SJCRH30 (cell line): ENCODE measurements at regions not wholly inside any gene's neighbourhood (a gene's known extent, or its start where the extent isn't known, plus 50 kb on each side); places are given as distances from the start of the nearest gene placed in this dataset.
A peak's percentile ranks its signal among the peaks of the same experiment; 100 is the strongest.
"Not testable (repeated sequence)": the region's sequence is repeated elsewhere in the genome, so short reads cannot be mapped to it uniquely, and the experiment has no call there.

Source experiments
- DNase-seq, 2 experiments: peaks; one replicate each; pipeline ENCODE4 v3.0.0-alpha.2; 2015 to 2020
- H3K27ac ChIP-seq: fragments of 250-450 bp; sonication (Bioruptor Pico); 2 replicates; pipeline ENCODE4 v1.5.1; 2020; ENCODE audit warnings: mild to moderate bottlenecking, moderate library complexity
- H3K27me3 ChIP-seq: fragments of 250-450 bp; sonication (Bioruptor Pico); 2 replicates; pipeline ENCODE4 v1.5.1; 2020; ENCODE audit warnings: mild to moderate bottlenecking, moderate library complexity
- H3K36me3 ChIP-seq: fragments of 250-450 bp; sonication (Bioruptor Pico); 2 replicates; pipeline ENCODE4 v1.5.1; 2020; ENCODE audit warnings: mild to moderate bottlenecking, moderate library complexity
- H3K4me1 ChIP-seq: fragments of 250-450 bp; sonication (Bioruptor Pico); 2 replicates; pipeline ENCODE4 v1.5.1; 2020; ENCODE audit warnings: mild to moderate bottlenecking, moderate library complexity
- H3K4me3 ChIP-seq: fragments of 250-450 bp; sonication (Bioruptor Pico); 2 replicates; pipeline ENCODE4 v1.5.1; 2020; ENCODE audit warnings: mild to moderate bottlenecking, moderate library complexity
- H3K9me3 ChIP-seq: fragments of 250-450 bp; sonication (Bioruptor Pico); replicated peaks from 2 replicates; pipeline ENCODE4 v1.5.1; 2020; ENCODE audit warnings: mild to moderate bottlenecking, moderate library complexity

- H3K36me3 ChIP-seq: no peaks in the 10 kb centered on the region
- H3K9me3 ChIP-seq: no peaks in the 10 kb centered on the region; the same call in 1 of the 2 replicates
- no peak overlapping the region for H3K27ac ChIP-seq
- H3K4me3 ChIP-seq: no peak overlapping the region
- H3K4me1 ChIP-seq: no peaks in the 10 kb centered on the region
- no peaks in the 10 kb centered on the region for H3K27me3 ChIP-seq
- no peak for DNase-seq
These were observed 784.9 kb downstream of the EPHA4 start for GRCh38 chr2:220787251-220787650.

DNA sequence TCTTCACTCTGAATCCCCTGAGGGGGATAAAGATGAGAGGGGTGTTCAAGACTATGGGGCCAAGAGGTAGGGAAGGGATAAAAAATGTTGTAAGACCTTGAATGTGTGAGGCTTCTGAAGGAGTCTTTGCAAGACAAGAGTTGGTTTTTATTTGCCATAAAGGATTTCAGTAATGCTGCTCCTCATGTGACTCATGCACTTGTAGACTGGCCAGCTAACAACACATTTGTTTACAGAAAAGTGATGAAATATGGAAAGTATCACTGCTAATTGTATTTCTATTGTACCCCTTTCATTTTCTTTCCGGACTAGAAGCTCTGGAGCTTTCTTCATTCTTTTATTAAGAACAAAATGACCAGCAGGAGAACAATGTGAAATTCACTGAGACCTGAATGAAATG is 782.1 kb downstream of the EPHA4 start:
- Histone ChIP-seq H3K4me3 (no peak overlapping the region), H3K27ac (no peak overlapping the region), H3K27me3 (no peaks in the 10 kb centered on the region), H3K4me1 (no peaks in the 10 kb centered on the region), H3K36me3 (no peaks in the 10 kb centered on the region), H3K9me3 (no peaks in the 10 kb centered on the region; the same call in 1 of the 2 replicates)
- DNase-seq: no peak

GRCh38 chr2:220795705-220796104 is 776.4 kb downstream of the EPHA4 start:
- no peak for DNase-seq

DNA sequence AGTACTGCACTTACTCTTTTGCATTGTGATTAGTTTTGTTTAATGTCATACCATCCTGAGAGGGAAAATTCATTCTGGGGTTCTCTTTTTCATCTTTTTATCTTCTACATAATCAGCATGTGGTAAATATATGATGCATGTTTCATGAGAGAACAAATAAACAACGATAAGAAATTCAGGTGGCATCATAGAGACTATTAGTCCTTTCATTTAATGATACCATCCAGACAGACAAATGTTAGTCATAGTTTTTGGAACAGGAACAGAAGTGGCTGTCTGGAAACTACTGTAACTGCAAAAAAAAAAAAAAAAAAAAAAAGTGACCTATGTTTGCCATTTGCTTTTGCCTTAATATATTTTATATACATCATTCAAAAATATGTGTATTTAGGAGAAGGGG is 761.0 kb downstream of the EPHA4 start:
- H3K4me3 ChIP-seq: no peak overlapping the region
- no peaks in the 10 kb centered on the region for H3K4me1 ChIP-seq
- DNase-seq: no peak
- H3K27me3 ChIP-seq: no peaks in the 10 kb centered on the region
- no peaks in the 10 kb centered on the region for H3K9me3 ChIP-seq
- no peaks in the 10 kb centered on the region for H3K36me3 ChIP-seq
- H3K27ac ChIP-seq: no peak overlapping the region

More at GRCh38 chr2:220795705-220796104, 776.4 kb downstream of the EPHA4 start:
- Histone ChIP-seq H3K4me3 (no peak overlapping the region), H3K27me3 (no peaks in the 10 kb centered on the region), H3K9me3 (no peaks in the 10 kb centered on the region), H3K27ac (no peak overlapping the region), H3K36me3 (no peaks in the 10 kb centered on the region), H3K4me1 (no peaks in the 10 kb centered on the region)

DNA sequence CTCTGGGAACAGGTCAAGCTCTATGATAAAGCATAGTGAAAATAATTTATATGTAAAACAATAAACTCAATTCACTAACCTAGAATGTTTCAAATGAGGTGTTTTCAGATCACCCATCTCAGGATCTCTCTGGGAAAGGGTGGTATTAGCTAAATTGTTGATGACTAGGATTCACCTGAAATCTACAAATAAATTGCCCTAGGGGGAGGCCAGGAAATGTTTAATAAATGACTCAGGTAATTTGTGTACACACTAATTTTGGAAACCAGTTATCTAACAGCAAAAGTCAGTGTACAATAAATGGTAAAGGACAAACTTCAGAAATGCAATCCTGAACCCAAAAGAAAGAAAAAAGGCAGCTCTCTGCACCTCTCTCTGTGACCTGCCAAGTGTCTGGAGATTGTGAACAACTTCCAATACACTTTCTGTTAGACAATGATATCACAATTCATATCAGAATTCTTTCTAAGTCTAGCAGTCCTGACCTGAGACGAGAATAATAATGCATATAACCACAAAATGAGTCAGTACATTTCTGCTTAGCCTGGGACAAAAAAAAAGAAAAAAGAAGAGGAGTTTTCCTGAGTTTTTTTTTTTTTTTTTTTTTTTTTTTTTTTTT is 760.0 kb downstream of the EPHA4 start:
- Histone ChIP-seq H3K36me3 (no peaks in the 10 kb centered on the region), H3K4me1 (no peaks in the 10 kb centered on the region), H3K27me3 (no peaks in the 10 kb centered on the region), H3K9me3 (no peaks in the 10 kb centered on the region), H3K27ac (no peak overlapping the region), H3K4me3 (no peak overlapping the region)
- no peak for DNase-seq

DNA sequence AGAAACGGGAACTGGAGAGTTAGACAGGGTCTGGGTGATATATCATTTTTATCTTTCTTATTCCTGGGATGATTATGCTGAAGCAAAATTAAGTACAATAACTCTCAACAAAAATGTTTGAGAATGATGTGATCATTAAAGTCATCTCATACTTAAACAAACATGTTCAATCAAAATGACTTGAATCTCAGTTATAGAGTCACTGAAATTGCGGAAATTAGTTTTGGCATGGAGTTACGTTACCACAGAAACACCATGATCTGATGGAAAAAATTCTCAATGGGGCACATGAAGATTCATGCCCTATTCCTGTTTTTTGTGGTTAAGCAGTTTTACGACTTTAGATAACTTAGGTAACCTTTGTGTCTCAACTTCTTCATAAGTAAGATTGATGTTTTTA is 757.7 kb downstream of the EPHA4 start:
- no peaks in the 10 kb centered on the region for H3K27me3 ChIP-seq
- H3K36me3 ChIP-seq: no peaks in the 10 kb centered on the region
- H3K4me1 ChIP-seq: no peaks in the 10 kb centered on the region
- no peak for DNase-seq
- H3K4me3 ChIP-seq: no peak overlapping the region
- no peaks in the 10 kb centered on the region for H3K9me3 ChIP-seq
- no peak overlapping the region for H3K27ac ChIP-seq

DNA sequence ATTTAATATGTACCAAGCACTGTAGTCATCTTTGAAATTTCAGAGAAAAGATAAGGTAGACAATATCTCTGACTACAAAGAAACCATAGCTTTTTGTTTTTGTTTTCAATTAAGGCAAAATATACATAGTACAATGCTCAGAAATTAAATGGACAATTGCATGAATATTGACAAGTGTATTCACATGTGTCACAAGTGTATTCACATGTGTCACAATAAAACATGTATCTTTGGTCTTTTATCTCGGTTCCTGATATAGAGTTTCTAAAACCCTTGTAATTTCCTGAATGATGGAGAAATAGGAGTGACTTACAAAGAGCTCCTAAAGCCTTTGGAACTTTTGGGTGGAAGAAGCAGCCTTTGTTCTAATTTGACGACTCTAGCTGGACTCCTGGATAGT is 756.4 kb downstream of the EPHA4 start:
- no peak overlapping the region for H3K27ac ChIP-seq
- no peak for DNase-seq
- H3K27me3 ChIP-seq: no peaks in the 10 kb centered on the region
- no peaks in the 10 kb centered on the region for H3K36me3 ChIP-seq
- H3K4me3 ChIP-seq: no peak overlapping the region
- H3K4me1 ChIP-seq: no peaks in the 10 kb centered on the region
- H3K9me3 ChIP-seq: no peaks in the 10 kb centered on the region

- no peak overlapping the region for H3K27ac ChIP-seq
- no peak overlapping the region for H3K4me3 ChIP-seq
- H3K36me3 ChIP-seq: no peaks in the 10 kb centered on the region
- no peaks in the 10 kb centered on the region for H3K4me1 ChIP-seq
- no peaks in the 10 kb centered on the region for H3K9me3 ChIP-seq
- no peak for DNase-seq
- H3K27me3 ChIP-seq: no peaks in the 10 kb centered on the region
These were observed 750.4 kb downstream of the EPHA4 start for GRCh38 chr2:220821683-220822082.

DNA sequence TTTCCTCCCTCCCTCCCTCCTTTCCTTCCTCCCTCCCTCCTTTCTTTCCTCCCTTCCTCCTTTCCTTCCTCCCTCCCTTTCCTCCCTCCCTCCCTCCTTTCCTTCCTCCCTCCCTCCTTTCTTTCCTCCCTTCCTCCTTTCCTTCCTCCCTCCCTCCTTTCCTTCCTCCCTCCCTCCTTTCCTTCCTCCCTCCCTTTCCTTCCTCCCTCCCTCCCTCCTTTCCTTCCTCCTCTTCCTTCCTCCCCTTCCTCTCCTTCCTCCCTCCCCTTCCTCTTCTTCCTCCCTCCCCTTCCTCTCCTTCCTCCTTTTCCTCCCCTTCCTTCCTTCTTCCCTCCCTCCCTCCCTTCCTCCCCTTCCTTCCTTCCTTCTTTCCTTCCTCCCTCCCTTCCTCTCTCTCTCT is 748.5 kb downstream of the EPHA4 start:
- DNase-seq, H3K27me3 ChIP-seq, H3K4me1 ChIP-seq, H3K27ac ChIP-seq, H3K4me3 ChIP-seq, H3K36me3 ChIP-seq, H3K9me3 ChIP-seq: not testable (repeated sequence)

DNA sequence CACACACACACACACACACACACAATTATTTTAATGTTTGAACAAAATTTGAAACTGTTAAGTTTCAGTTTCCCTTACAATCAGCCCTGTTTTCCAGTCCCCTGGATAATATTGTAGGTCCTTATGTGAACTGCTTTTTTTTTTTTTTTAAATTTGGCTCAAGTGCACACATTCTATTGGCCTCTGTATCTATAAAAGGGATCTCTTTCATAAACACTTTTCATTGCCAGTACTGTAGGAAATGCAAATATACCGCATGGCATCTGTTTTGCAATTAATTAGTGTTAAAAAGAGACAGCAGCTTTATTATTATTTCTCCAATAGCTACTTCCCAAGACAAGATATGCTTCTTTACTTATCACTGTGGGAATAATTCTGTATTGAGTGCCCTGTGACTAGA is 738.7 kb downstream of the EPHA4 start:
- H3K36me3 ChIP-seq: no peaks in the 10 kb centered on the region
- no peak for DNase-seq
- H3K27ac ChIP-seq: no peak overlapping the region
- H3K4me3 ChIP-seq: no peak overlapping the region
- no peaks in the 10 kb centered on the region for H3K4me1 ChIP-seq
- H3K9me3 ChIP-seq: no peaks in the 10 kb centered on the region
- no peaks in the 10 kb centered on the region for H3K27me3 ChIP-seq

- H3K27ac ChIP-seq: no peak overlapping the region
- H3K4me3 ChIP-seq: no peak overlapping the region
- DNase-seq: no peak
- H3K9me3 ChIP-seq: no peaks in the 10 kb centered on the region
- no peaks in the 10 kb centered on the region for H3K27me3 ChIP-seq
- H3K36me3 ChIP-seq: no peaks in the 10 kb centered on the region
- no peaks in the 10 kb centered on the region for H3K4me1 ChIP-seq
These were observed 736.5 kb downstream of the EPHA4 start for GRCh38 chr2:220835583-220835982.

DNA sequence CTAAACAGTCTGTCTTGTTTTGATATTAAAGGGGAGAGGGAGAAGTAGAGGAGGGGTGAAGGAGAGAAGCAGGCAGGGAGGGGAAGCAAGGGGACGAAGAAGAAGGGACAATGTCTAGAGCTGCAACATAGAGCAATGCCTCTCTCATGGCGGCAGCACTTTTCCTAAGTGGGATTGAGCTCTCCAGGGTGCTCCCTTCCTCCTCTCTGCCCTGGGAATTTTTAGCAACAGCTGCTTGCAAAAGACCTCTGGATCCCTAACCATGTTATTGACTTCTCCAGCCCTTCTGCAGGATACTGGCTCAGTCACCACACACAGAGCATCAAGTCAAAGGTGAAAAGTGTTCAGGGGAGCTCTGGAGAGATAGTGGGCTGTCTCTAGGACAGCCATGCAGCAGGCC is 734.9 kb downstream of the EPHA4 start:
- Histone ChIP-seq H3K36me3 (no peaks in the 10 kb centered on the region), H3K4me3 (no peak overlapping the region), H3K27ac (no peak overlapping the region), H3K4me1 (no peaks in the 10 kb centered on the region), H3K27me3 (no peaks in the 10 kb centered on the region), H3K9me3 (no peaks in the 10 kb centered on the region)
- peak in 1 of 2 experiments; percentile 20 for DNase-seq

- Histone ChIP-seq H3K4me3 (no peak overlapping the region), H3K27me3 (peaks cover 5% of the 10 kb centered on the region; the same call in 1 of the 2 replicates), H3K9me3 (no peaks in the 10 kb centered on the region), H3K4me1 (no peaks in the 10 kb centered on the region), H3K27ac (no peak overlapping the region), H3K36me3 (no peaks in the 10 kb centered on the region)
- DNase-seq: no peak
These were observed 729.0 kb downstream of the EPHA4 start for GRCh38 chr2:220842901-220843665.

DNA sequence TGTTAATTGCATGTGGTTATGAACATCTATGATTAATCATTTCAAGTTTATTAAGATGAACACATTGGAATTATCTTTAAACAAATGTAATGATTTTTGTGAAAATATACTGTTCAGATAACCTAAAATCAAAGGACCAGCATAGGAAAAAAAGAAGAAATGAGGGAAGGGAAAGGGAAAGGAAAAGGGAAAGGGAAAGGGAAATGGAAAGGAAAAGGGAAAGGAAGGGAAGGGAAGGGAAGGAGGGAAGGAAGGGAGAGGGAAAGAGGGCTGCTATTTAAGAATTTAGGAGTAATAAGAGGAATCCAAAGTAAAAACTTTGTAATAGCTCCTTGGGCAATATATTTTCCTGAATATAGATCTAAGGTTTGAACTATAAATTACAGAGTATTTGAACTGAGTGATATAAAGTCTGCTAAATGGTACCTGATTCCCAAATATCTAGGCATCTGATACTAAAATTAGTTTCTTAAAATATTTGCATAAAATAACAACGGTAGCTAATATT is 726.3 kb downstream of the EPHA4 start:
- Histone ChIP-seq H3K4me1 (no peaks in the 10 kb centered on the region), H3K4me3 (no peak overlapping the region), H3K36me3 (no peaks in the 10 kb centered on the region), H3K27me3 (peaks cover 5% of the 10 kb centered on the region; the same call in 1 of the 2 replicates), H3K27ac (no peak overlapping the region), H3K9me3 (no peaks in the 10 kb centered on the region)
- no peak for DNase-seq

DNA sequence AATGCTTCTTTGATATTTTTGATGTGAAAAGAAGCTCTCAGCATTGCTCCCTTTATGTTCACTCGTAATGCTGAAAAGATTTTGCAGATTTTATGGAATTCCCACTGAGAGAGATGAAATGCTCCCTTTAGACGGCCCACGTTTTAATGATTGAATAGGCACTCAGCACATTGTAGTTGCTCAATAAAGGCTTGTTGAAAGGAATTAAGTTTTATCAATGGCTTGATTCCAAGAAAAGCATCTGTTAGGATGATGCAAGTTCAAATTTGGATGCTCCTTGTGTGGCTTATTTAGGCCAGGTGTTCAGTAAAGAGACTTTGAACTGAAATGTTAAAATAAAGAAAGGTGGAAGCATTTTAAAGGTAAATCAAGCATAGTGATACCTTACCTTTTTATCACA is 725.1 kb downstream of the EPHA4 start:
- DNase-seq: no peak
- Histone ChIP-seq H3K27ac (no peak overlapping the region), H3K4me3 (no peak overlapping the region), H3K27me3 (peaks cover 5% of the 10 kb centered on the region; the same call in 1 of the 2 replicates), H3K36me3 (no peaks in the 10 kb centered on the region), H3K9me3 (no peaks in the 10 kb centered on the region), H3K4me1 (no peaks in the 10 kb centered on the region)
